Ishikawa (cell line): ENCODE measurements at regions not wholly inside any gene's neighbourhood (a gene's known extent, or its start where the extent isn't known, plus 50 kb on each side); places are given as distances from the start of the nearest gene placed in this dataset.

ENCODE experiments used
- CEBPB ChIP-seq: IDR thresholded peaks from 2 replicates; pipeline ENCODE4 v1.6.1; 2012
- CREB1 ChIP-seq: IDR thresholded peaks from 2 replicates; pipeline ENCODE4 v1.6.1; 2012; ENCODE audit warnings: low read depth
- EGR1 ChIP-seq: IDR thresholded peaks from 2 replicates; pipeline ENCODE4 v1.6.1; 2012
- EP300 ChIP-seq: IDR thresholded peaks from 2 replicates; pipeline ENCODE4 v1.6.1; 2012; ENCODE audit warnings: borderline replicate concordance
- FOXM1 ChIP-seq: IDR thresholded peaks from 2 replicates; pipeline ENCODE4 v1.6.1; 2012; ENCODE audit warnings: low read depth, borderline replicate concordance
- MAX ChIP-seq: IDR thresholded peaks from 2 replicates; pipeline ENCODE4 v1.6.1; 2012
- NFIC ChIP-seq: IDR thresholded peaks from 2 replicates; pipeline ENCODE4 v1.6.1; 2012
- RAD21 ChIP-seq: IDR thresholded peaks from 2 replicates; pipeline ENCODE4 v1.6.1; 2012; ENCODE audit warnings: low read depth
- REST ChIP-seq: IDR thresholded peaks from 2 replicates; pipeline ENCODE4 v1.6.1; 2012; ENCODE audit warnings: low read depth, mild to moderate bottlenecking
- TAF1 ChIP-seq: IDR thresholded peaks from 2 replicates; pipeline ENCODE4 v1.6.1; 2012; ENCODE audit warnings: low read depth, mild to moderate bottlenecking
- TCF12 ChIP-seq: IDR thresholded peaks from 2 replicates; pipeline ENCODE4 v1.6.1; 2012; ENCODE audit warnings: low read depth
- TEAD4 ChIP-seq: IDR thresholded peaks from 2 replicates; pipeline ENCODE4 v1.6.1; 2012
- USF1 ChIP-seq: IDR thresholded peaks from 2 replicates; pipeline ENCODE4 v1.6.1; 2012
- YY1 ChIP-seq: IDR thresholded peaks from 2 replicates; pipeline ENCODE4 v1.6.1; 2012; ENCODE audit warnings: low read depth
- ZBTB7A ChIP-seq: IDR thresholded peaks from 2 replicates; pipeline ENCODE4 v1.6.1; 2012; ENCODE audit warnings: low read depth

GRCh38 chr11:15780382-15780781, 576.0 kb downstream of the SOX6 start:
- TF ChIP-seq CEBPB: no peak
- no peak for TF ChIP-seq YY1
- no peak for TF ChIP-seq RAD21
- no peak for TF ChIP-seq TCF12
- no peak for TF ChIP-seq EGR1
- no peak for TF ChIP-seq CREB1
- no peak for TF ChIP-seq TEAD4
- TF ChIP-seq FOXM1: no peak
- TF ChIP-seq USF1: no peak
- TF ChIP-seq MAX: no peak

- no peak for TF ChIP-seq TEAD4
- no peak for TF ChIP-seq EP300
- no peak for TF ChIP-seq RAD21
- TF ChIP-seq TCF12: no peak
- no peak for TF ChIP-seq MAX
- TF ChIP-seq YY1: no peak
- TF ChIP-seq REST: no peak
- no peak for TF ChIP-seq CREB1
Observed at GRCh38 chr11:15780837-15781236, 575.5 kb downstream of the SOX6 start.

- no peak for TF ChIP-seq EP300
- no peak for TF ChIP-seq TEAD4
- no peak for TF ChIP-seq FOXM1
- no peak for TF ChIP-seq TCF12
- TF ChIP-seq EGR1: no peak
- no peak for TF ChIP-seq TAF1
- no peak for TF ChIP-seq REST
- TF ChIP-seq ZBTB7A: no peak
- TF ChIP-seq CEBPB: no peak
Observed at GRCh38 chr11:15783619-15784018, 572.7 kb downstream of the SOX6 start.

GRCh38 chr11:15793043-15793996, 563.0 kb downstream of the SOX6 start:
- no peak for TF ChIP-seq MAX
- TF ChIP-seq YY1: no peak
- TF ChIP-seq NFIC: no peak
- TF ChIP-seq TCF12: no peak
- no peak for TF ChIP-seq REST
- no peak for TF ChIP-seq EGR1
- no peak for TF ChIP-seq ZBTB7A
- TF ChIP-seq CEBPB: no peak
- no peak for TF ChIP-seq CREB1
- TF ChIP-seq FOXM1: no peak
- no peak for TF ChIP-seq TEAD4
- no peak for TF ChIP-seq EP300

- no peak for TF ChIP-seq CEBPB
- TF ChIP-seq RAD21: no peak
- no peak for TF ChIP-seq TAF1
- TF ChIP-seq EGR1: no peak
- no peak for TF ChIP-seq CREB1
- no peak for TF ChIP-seq USF1
- no peak for TF ChIP-seq MAX
- TF ChIP-seq EP300: no peak
- no peak for TF ChIP-seq YY1
- no peak for TF ChIP-seq NFIC
- TF ChIP-seq ZBTB7A: no peak
- TF ChIP-seq TEAD4: no peak
- TF ChIP-seq TCF12: no peak
- no peak for TF ChIP-seq FOXM1
- no peak for TF ChIP-seq REST
Observed at GRCh38 chr11:15794361-15795150, 561.8 kb downstream of the SOX6 start.
